GM18517 (cell line): ENCODE measurements at regions not wholly inside any gene's neighbourhood (a gene's known extent, or its start where the extent isn't known, plus 50 kb on each side); places are given as distances from the start of the nearest gene placed in this dataset.

Source experiments
- ATAC-seq: cut with Tn5 transposase; IDR thresholded peaks from one replicate; pipeline ENCODE4 v1.9.1; 2021; ENCODE audit warnings: mild to moderate bottlenecking, moderate library complexity; ENCODE audit not compliant: unreplicated experiment

- no peak for ATAC-seq
Measured at GRCh38 chr2:16283071-16283850, 342.9 kb downstream of the MYCN start.

GRCh38 chr2:16282511-16282910 lies 342.2 kb downstream of the MYCN start:
- ATAC-seq = no peak

GRCh38 chr2:16281451-16282335 lies 341.3 kb downstream of the MYCN start:
- no peak for ATAC-seq

- ATAC-seq = no peak
Measured at GRCh38 chr2:16280081-16280480, 339.7 kb downstream of the MYCN start.

- no peak for ATAC-seq
Measured at GRCh38 chr2:16279641-16280040, 339.3 kb downstream of the MYCN start.

- no peak for ATAC-seq
Measured at GRCh38 chr2:16279201-16279570, 338.8 kb downstream of the MYCN start.

- no peak for ATAC-seq
Measured at GRCh38 chr2:16278421-16279200, 338.3 kb downstream of the MYCN start.

- ATAC-seq = no peak
Measured at GRCh38 chr2:16277117-16277516, 336.8 kb downstream of the MYCN start.

GRCh38 chr2:16275661-16276060 lies 335.3 kb downstream of the MYCN start:
- no peak for ATAC-seq

- no peak for ATAC-seq
Measured at GRCh38 chr2:16275131-16275530, 334.8 kb downstream of the MYCN start.

- no peak for ATAC-seq
Measured at GRCh38 chr2:16273111-16273510, 332.8 kb downstream of the MYCN start.

GRCh38 chr2:16272038-16272788 lies 331.9 kb downstream of the MYCN start:
- ATAC-seq = no peak

GRCh38 chr2:16271231-16271896 lies 331.0 kb downstream of the MYCN start:
- no peak for ATAC-seq

- ATAC-seq = no peak
Measured at GRCh38 chr2:16270441-16270840, 330.1 kb downstream of the MYCN start.

- ATAC-seq = no peak
Measured at GRCh38 chr2:16268301-16269000, 328.1 kb downstream of the MYCN start.

- no peak for ATAC-seq
Measured at GRCh38 chr2:16266571-16266970, 326.2 kb downstream of the MYCN start.

GRCh38 chr2:16264931-16265540 lies 324.7 kb downstream of the MYCN start:
- no peak for ATAC-seq

- ATAC-seq = no peak
Measured at GRCh38 chr2:16264491-16264890, 324.1 kb downstream of the MYCN start.
